SHP77 (cell line): ENCODE measurements at regions not wholly inside any gene's neighbourhood (a gene's known extent, or its start where the extent isn't known, plus 50 kb on each side); places are given as distances from the start of the nearest gene placed in this dataset.
"Not testable (repeated sequence)": the region's sequence is repeated elsewhere in the genome, so short reads cannot be mapped to it uniquely, and the experiment has no call there.

Experiments
- DNase-seq, 2 experiments: peaks; one replicate each; lab custom pipeline; 2025; lab: John Stamatoyannopoulos, UW

GRCh38 chr4:106524772-106525171 lies 156.2 kb upstream of the GIMD1 start:
- not testable (repeated sequence) for DNase-seq

- no peak for DNase-seq
Observed at GRCh38 chr4:106522839-106523238, 154.3 kb upstream of the GIMD1 start.

DNA sequence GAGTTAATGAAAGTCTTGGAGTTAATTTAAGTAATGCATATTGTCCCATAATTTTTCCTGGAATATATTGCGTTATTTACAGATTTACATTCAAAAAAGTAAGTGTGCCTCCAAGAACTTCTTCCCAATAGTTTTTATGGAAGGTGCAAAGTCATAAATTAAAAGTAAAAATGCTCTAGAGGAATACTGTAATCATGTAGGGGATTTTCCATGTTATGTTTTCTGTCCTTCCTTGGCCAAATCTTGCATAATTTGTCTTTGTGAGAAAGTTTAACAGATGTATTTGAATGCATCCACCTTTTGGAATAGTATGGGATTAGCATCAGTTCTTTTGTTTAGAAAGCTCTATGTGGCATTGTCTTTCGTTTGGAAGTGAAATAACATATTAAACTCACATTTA lies 144.1 kb upstream of the GIMD1 start:
- no peak for DNase-seq

DNA sequence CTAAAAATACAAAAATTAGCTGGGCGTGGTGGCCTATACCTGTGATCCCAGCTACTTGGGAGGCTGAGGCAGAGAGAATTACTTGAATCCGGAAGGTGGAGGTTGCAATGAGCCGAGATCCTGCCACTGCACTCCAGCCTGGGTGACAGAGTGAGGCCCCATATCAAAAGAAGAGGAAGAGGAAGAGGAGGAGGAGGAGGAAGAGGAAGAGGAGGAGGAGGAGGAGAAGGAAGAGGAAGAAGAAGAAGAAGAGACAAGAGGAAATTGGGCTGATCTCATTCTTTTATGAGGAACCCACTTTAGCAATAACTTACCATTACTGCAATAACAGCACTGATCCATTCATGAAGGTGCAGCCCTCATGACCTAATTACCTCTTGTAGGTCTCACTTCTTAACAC lies 138.9 kb upstream of the GIMD1 start:
- no peak for DNase-seq

GRCh38 chr4:106503116-106504050 lies 134.8 kb upstream of the GIMD1 start:
- no peak for DNase-seq

DNA sequence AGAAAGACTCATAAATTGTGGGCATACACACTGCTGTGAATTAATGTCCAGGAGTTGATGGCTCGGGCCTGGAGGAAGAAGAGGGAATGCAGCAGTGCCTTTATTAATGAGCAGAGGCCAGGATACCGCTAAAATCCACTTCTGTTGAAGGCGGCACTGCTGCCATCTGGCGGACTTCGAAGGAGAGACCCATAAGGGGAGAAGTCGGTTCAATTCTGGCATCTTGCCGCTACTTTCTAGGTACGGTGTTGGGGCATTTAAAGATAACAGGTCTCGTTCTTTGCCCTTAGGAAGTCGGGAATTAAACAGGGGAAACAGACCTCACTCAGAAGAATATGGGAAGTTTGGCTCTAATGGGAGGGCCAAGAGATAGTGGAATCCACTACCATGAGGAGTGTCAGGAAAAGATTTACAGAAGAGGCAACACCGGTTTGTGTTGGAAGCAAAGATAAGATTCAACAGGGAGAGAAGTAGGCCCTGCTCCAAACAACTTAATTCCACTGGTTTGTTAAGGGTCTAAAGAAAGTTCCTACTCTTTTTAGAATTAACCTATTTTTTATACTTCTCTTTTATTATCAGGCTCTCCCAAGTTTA lies 133.6 kb upstream of the GIMD1 start:
- DNase-seq = peak; percentile 33 to 34

DNA sequence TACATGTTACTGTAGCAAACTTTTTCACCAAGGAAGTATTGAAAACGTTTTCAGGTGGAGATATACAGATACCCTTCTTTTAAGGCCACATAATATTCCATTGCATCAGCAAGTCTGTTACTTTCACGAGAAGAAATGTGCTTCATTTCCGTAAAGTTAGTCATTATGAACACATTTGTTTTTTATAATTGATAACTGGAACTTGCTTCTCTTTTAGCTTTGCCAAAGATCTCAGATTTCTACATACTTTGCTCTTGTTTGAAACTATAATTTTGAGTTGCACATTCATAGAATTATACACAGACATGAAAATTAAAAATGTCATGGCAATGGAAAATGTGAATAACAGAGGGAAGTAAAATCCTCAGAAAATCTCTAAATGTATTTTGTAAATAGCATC lies 128.7 kb upstream of the GIMD1 start:
- no peak for DNase-seq

GRCh38 chr4:106496061-106496460 lies 127.5 kb upstream of the GIMD1 start:
- no peak for DNase-seq

GRCh38 chr4:106495476-106495875 lies 126.9 kb upstream of the GIMD1 start:
- no peak for DNase-seq

DNA sequence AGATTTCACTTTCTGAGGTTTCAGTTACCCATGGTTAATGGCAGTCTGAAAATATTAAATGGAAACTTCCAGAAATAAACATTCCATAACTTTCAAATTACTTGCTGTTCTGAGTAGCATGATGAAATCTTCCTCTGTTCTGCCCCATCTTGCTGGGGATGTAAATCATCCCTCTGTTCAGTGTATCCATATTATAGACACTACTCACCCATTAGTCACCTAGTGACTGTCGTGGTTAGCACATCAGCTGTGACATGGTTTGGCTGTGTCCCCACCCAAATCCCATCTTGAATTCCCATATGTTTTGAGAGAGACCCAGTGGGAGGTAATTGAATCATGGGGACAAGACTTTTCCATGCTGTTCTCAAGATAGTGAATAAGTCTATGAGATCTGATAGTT lies 125.5 kb upstream of the GIMD1 start:
- DNase-seq = no peak

- no peak for DNase-seq
Observed at GRCh38 chr4:106493086-106493485, 124.5 kb upstream of the GIMD1 start.

DNA sequence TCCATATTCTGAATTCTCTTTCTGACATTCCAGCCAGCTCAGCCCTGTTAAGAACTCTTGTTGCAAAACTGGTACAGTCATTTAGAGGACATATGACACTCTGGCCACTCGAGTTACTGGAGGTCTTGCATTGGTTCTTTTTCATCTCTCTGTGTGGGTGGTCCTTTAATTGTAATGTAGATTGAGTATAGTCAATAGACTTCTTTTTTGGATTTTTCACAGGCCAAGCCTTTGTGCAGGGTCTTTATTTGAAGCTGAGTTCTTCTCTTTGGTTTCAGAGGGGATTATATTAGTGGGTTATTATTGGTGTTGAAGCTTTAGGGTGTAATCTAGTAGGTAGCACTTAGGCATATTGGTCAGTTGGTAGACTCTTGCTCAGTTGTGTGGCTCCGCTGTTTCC lies 118.0 kb upstream of the GIMD1 start:
- no peak for DNase-seq

- no peak for DNase-seq
Observed at GRCh38 chr4:106481801-106482200, 113.2 kb upstream of the GIMD1 start.

DNA sequence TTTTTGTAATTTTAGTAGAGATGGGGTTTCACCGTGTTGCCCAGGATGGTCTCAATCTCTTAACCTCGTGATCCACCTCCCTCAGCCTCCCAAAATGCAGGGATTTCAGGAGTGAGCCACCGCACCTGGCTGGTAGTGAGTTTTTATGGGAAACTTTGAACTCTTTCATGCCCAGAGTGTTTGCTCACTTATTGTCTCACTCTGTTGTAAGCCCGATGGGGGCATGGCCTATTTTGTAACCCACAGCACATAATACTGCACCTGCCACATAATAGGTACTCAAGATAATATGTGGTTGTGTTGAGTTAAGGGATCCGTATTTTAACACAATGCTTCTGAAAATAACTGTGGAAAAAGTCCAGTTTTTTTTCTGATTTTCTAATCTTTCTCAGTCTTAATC lies 109.6 kb upstream of the GIMD1 start:
- no peak for DNase-seq

DNA sequence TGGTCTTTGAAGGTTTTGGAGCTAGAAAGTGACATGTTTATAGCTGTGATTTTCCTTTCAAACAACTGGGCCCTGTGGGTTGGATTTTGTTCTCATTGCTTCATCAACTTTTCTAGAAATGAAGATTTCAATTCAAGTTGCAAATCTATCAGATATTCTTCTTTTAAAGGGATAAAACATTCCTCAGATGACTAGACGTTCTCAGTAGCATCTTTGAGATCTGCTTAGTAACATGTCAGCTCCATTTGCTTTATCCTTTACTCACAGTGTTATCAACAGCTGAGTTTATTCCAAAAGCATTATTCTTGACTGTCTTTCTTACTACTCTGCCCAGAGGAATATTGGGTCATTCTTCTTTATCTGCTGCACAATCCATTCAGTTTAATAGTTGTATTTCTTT lies 108.2 kb upstream of the GIMD1 start:
- DNase-seq = no peak

GRCh38 chr4:106473515-106473914 lies 104.9 kb upstream of the GIMD1 start:
- no peak for DNase-seq

- DNase-seq = no peak
Observed at GRCh38 chr4:106471151-106471550, 102.6 kb upstream of the GIMD1 start.

DNA sequence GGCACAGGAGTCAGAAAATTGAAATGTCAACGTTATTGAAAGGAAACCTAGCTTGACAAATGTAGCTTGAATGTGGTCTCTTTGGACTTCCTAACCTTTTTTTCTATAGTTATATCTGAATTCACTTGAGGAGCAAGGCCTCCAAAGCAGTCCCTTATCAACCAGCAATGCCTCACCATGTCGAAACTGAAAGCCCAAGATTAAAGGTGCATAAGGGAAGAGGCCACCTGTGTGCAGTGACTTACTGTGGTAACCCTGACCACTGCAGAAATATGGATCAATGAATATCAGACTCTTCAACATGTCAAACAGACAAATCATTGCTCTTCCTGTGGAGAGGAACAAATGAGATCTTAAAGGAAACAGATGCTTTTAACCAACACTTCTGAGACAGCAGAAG lies 95.0 kb upstream of the GIMD1 start:
- no peak for DNase-seq

GRCh38 chr4:106454581-106454980 lies 86.0 kb upstream of the GIMD1 start:
- DNase-seq = no peak

GRCh38 chr4:106454021-106454420 lies 85.4 kb upstream of the GIMD1 start:
- DNase-seq = no peak

GRCh38 chr4:106451091-106451490 lies 82.5 kb upstream of the GIMD1 start:
- DNase-seq = no peak

GRCh38 chr4:106450249-106450648 lies 81.7 kb upstream of the GIMD1 start:
- DNase-seq = no peak

- no peak for DNase-seq
Observed at GRCh38 chr4:106444557-106444956, 76.0 kb upstream of the GIMD1 start.

GRCh38 chr4:106430797-106431196 lies 62.2 kb upstream of the GIMD1 start:
- no peak for DNase-seq
